ENCODE measurements at regions not wholly inside any gene's neighbourhood (a gene's known extent, or its start where the extent isn't known, plus 50 kb on each side); places are given as distances from the start of the nearest gene placed in this dataset.

- TF ChIP-seq CTCF (conservative IDR thresholded peaks at IDR 0.05; ENCODE audit: low read depth, low read length) (no peak), EZH2phosphoT487 (IDR thresholded peaks at IDR 0.05; ENCODE audit: borderline replicate concordance, low read length) (no peak)
These were observed 145.6 kb downstream of the SMIM20 start for GRCh38 chr4:26059391-26060154.

Data from PC-3 (cell line).